Breast epithelium (tissue), 3 donors: ENCODE measurements at regions not wholly inside any gene's neighbourhood (a gene's known extent, or its start where the extent isn't known, plus 50 kb on each side); places are given as distances from the start of the nearest gene placed in this dataset.

Experiments
- POLR2A ChIP-seq: fragments of 450-650 bp; IDR thresholded peaks from one replicate; pipeline ENCODE4 v1.6.1; 2016; ENCODE audit warnings: antibody characterized with exemption, mild to moderate bottlenecking, moderate library complexity
- TF ChIP-seq, protein P1 (sequence below), 3 donors: fragments of 450-650 bp; IDR thresholded peaks; one replicate each; pipeline ENCODE4 v1.5.1; 2016 to 2017; ENCODE audit warnings: antibody characterized with exemption in 3 of 3, mild to moderate bottlenecking in 3 of 3, moderate library complexity in 3 of 3

DNA sequence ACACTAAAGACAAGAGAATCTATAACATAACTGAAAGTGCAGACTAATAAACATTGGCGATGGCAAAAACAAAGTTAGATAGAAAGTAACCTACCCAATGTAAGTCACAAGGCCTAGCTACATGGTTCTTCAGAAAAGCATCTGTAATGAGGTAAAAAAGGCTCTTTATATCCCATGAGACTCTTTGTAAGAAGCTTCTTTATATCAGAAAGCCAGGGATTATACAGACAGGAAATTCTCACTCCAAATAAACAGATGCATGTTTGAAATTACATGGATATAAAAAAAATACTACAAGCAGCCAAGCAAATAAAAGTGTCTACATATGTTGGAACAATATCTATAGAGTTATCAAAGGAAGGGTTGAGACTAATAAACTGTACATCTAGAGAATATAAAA is 284.9 kb upstream of the NRSN1 start:
- TF ChIP-seq POLR2A, result no peak
- TF ChIP-seq, protein P1, sequence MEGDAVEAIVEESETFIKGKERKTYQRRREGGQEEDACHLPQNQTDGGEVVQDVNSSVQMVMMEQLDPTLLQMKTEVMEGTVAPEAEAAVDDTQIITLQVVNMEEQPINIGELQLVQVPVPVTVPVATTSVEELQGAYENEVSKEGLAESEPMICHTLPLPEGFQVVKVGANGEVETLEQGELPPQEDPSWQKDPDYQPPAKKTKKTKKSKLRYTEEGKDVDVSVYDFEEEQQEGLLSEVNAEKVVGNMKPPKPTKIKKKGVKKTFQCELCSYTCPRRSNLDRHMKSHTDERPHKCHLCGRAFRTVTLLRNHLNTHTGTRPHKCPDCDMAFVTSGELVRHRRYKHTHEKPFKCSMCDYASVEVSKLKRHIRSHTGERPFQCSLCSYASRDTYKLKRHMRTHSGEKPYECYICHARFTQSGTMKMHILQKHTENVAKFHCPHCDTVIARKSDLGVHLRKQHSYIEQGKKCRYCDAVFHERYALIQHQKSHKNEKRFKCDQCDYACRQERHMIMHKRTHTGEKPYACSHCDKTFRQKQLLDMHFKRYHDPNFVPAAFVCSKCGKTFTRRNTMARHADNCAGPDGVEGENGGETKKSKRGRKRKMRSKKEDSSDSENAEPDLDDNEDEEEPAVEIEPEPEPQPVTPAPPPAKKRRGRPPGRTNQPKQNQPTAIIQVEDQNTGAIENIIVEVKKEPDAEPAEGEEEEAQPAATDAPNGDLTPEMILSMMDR (IDR thresholded peaks at IDR 0.05), result no peak
